GM23248 (cell line): ENCODE measurements at regions not wholly inside any gene's neighbourhood (a gene's known extent, or its start where the extent isn't known, plus 50 kb on each side); places are given as distances from the start of the nearest gene placed in this dataset.

Experiments used
- DNase-seq: peaks from one replicate; pipeline ENCODE4 v3.0.0-alpha.2; 2015
- H2AFZ ChIP-seq: fragments of 200-600 bp; sonication (generic); 2 replicates; pipeline ENCODE4 v1.6.1; 2016; ENCODE audit warnings: antibody characterized with exemption
- H3F3A ChIP-seq: fragments of 200-600 bp; sonication (generic); 2 replicates; pipeline ENCODE4 v1.6.1; 2016; ENCODE audit warnings: mild to moderate bottlenecking, antibody characterized with exemption, mixed run types; ENCODE audit not compliant: insufficient read depth
- H3K27ac ChIP-seq: fragments of 200-600 bp; sonication (generic); 2 replicates; pipeline ENCODE4 v1.5.1; 2016; ENCODE audit warnings: mild to moderate bottlenecking
- H3K27me3 ChIP-seq: fragments of 200-600 bp; sonication (generic); replicated peaks from 2 replicates; pipeline ENCODE4 v1.6.1; 2016; ENCODE audit warnings: mild to moderate bottlenecking; ENCODE audit not compliant: insufficient read depth
- H3K36me3 ChIP-seq: fragments of 200-600 bp; sonication (generic); 2 replicates; pipeline ENCODE4 v1.6.1; 2016; ENCODE audit warnings: low read depth, mild to moderate bottlenecking
- H3K4me1 ChIP-seq: fragments of 200-600 bp; sonication (generic); 2 replicates; pipeline ENCODE4 v1.6.1; 2016; ENCODE audit warnings: mild to moderate bottlenecking; ENCODE audit not compliant: insufficient read depth
- H3K4me2 ChIP-seq: fragments of 200-600 bp; sonication (generic); one replicate; pipeline ENCODE4 v1.6.1; 2016; ENCODE audit warnings: mild to moderate bottlenecking; ENCODE audit not compliant: unreplicated experiment
- H3K4me3 ChIP-seq: fragments of 200-600 bp; sonication (generic); 2 replicates; pipeline ENCODE4 v1.5.1; 2016; ENCODE audit warnings: mild to moderate bottlenecking
- H3K79me2 ChIP-seq: fragments of 200-600 bp; sonication (generic); 2 replicates; pipeline ENCODE4 v1.6.1; 2016; ENCODE audit warnings: mild to moderate bottlenecking; ENCODE audit not compliant: insufficient read depth
- H3K9ac ChIP-seq: fragments of 200-600 bp; sonication (generic); 2 replicates; pipeline ENCODE4 v1.6.1; 2016; ENCODE audit warnings: mild to moderate bottlenecking
- H3K9me2 ChIP-seq: fragments of 200-600 bp; sonication (generic); 2 replicates; pipeline ENCODE4 v1.6.1; 2016; ENCODE audit warnings: mixed run types, mild to moderate bottlenecking, moderate library complexity; ENCODE audit not compliant: insufficient read depth
- H3K9me3 ChIP-seq: fragments of 200-600 bp; sonication (generic); one replicate; pipeline ENCODE4 v1.6.1; 2017; ENCODE audit warnings: low read depth
- H4K20me1 ChIP-seq: fragments of 200-600 bp; sonication (generic); 2 replicates; pipeline ENCODE4 v1.6.0; 2016; ENCODE audit not compliant: insufficient read depth
- EZH2 ChIP-seq: fragments of 200-600 bp; sonication (generic); IDR thresholded peaks from 2 replicates; pipeline ENCODE4 v1.6.1; 2018; ENCODE audit warnings: antibody characterized with exemption, mild to moderate bottlenecking; ENCODE audit not compliant: insufficient read depth, poor library complexity, severe bottlenecking
- EZH2phosphoT487 ChIP-seq: fragments of 200-600 bp; sonication (generic); IDR thresholded peaks from 2 replicates; pipeline ENCODE4 v1.6.1; 2018; ENCODE audit warnings: antibody characterized with exemption, moderate library complexity, mild to moderate bottlenecking, low read depth; ENCODE audit not compliant: insufficient read depth
- WGBS, 2 experiments: methylation state at CpG; one replicate each; pipeline ENCODE4 v1.1.6; 2015 to 2017; ENCODE audit warnings: low lambda C conversion rate in 2 of 2, low coverage in 1 of 2; ENCODE audit errors: missing lambda C conversion rate in 2 of 2; 5-methylcytosine and 5-hydroxymethylcytosine counted together
- in situ Hi-C: fragments of 300-500 bp; cut with MboI; formaldehyde crosslinking; loops from 2 replicates; pipeline ENCODE4 v1.15.0; 2020

- Histone ChIP-seq H3K36me3 (no peaks in the 10 kb centered on the region), H4K20me1 (no peaks in the 10 kb centered on the region), H3F3A (no peaks in the 10 kb centered on the region), H3K9me2 (no peaks in the 10 kb centered on the region), H3K4me3 (no peak overlapping the region), H3K27me3 (no peaks in the 10 kb centered on the region), H3K4me2 (no peak overlapping the region), H3K4me1 (no peaks in the 10 kb centered on the region), H3K27ac (no peak overlapping the region), H2AFZ (no peak overlapping the region), H3K79me2 (no peaks in the 10 kb centered on the region), H3K9me3 (no peaks in the 10 kb centered on the region), H3K9ac (no peak overlapping the region)
- in situ Hi-C loops = no loop called here
- DNase-seq = no peak
- TF ChIP-seq EZH2phosphoT487 (no peak), EZH2 (no peak)
- 52 to 72% methylated on average over 1 of the region's 1 CpG for WGBS, 2 experiments
These were observed 161.5 kb upstream of the PRNP start for GRCh38 chr20:4524792-4525191.

GRCh38 chr20:4524307-4524706 is 161.9 kb upstream of the PRNP start:
- in situ Hi-C loops = no loop called here
- Histone ChIP-seq H3K36me3 (no peaks in the 10 kb centered on the region), H3K79me2 (no peaks in the 10 kb centered on the region), H3K9ac (no peak overlapping the region), H2AFZ (no peak overlapping the region), H3K27ac (no peak overlapping the region), H3F3A (no peaks in the 10 kb centered on the region), H3K4me3 (no peak overlapping the region), H3K27me3 (no peaks in the 10 kb centered on the region), H3K9me2 (no peaks in the 10 kb centered on the region), H3K4me2 (no peak overlapping the region), H3K9me3 (no peaks in the 10 kb centered on the region), H3K4me1 (no peaks in the 10 kb centered on the region), H4K20me1 (no peaks in the 10 kb centered on the region)
- WGBS, 2 experiments = 96 to 100% methylated on average over 3 of the region's 3 CpGs
- DNase-seq = no peak
- TF ChIP-seq EZH2 = no peak
- no peak for TF ChIP-seq EZH2phosphoT487

- Histone ChIP-seq H3K9ac (no peak overlapping the region), H3K79me2 (no peaks in the 10 kb centered on the region), H3K27me3 (no peaks in the 10 kb centered on the region), H4K20me1 (no peaks in the 10 kb centered on the region), H3K4me1 (no peaks in the 10 kb centered on the region), H3F3A (no peaks in the 10 kb centered on the region), H3K9me2 (no peaks in the 10 kb centered on the region), H3K4me3 (no peak overlapping the region), H3K36me3 (no peaks in the 10 kb centered on the region), H3K27ac (no peak overlapping the region), H3K4me2 (no peak overlapping the region), H3K9me3 (no peaks in the 10 kb centered on the region), H2AFZ (no peak overlapping the region)
- TF ChIP-seq EZH2 = no peak
- TF ChIP-seq EZH2phosphoT487 = no peak
- no peak for DNase-seq
- WGBS, 2 experiments = 83 to 89% methylated on average over 6 to 8 of the region's 8 CpGs
- in situ Hi-C loops = no loop called here
These were observed 163.9 kb upstream of the PRNP start for GRCh38 chr20:4522310-4522709.

- Histone ChIP-seq H3K79me2 (no peaks in the 10 kb centered on the region), H3K9me2 (no peaks in the 10 kb centered on the region), H4K20me1 (no peaks in the 10 kb centered on the region), H3K27me3 (no peaks in the 10 kb centered on the region), H3K36me3 (no peaks in the 10 kb centered on the region), H3F3A (no peaks in the 10 kb centered on the region), H3K4me1 (no peaks in the 10 kb centered on the region), H2AFZ (no peak overlapping the region), H3K4me3 (no peak overlapping the region), H3K9me3 (no peaks in the 10 kb centered on the region), H3K9ac (no peak overlapping the region), H3K27ac (no peak overlapping the region), H3K4me2 (no peak overlapping the region)
- TF ChIP-seq EZH2 (no peak), EZH2phosphoT487 (no peak)
- WGBS, 2 experiments = 80 to 81% methylated on average over 16 of the region's 16 CpGs
- in situ Hi-C loops = no loop called here
- no peak for DNase-seq
These were observed 164.9 kb upstream of the PRNP start for GRCh38 chr20:4521170-4521968.
